HG03103 (cell line): ENCODE measurements at regions not wholly inside any gene's neighbourhood (a gene's known extent, or its start where the extent isn't known, plus 50 kb on each side); places are given as distances from the start of the nearest gene placed in this dataset.
"Not testable (repeated sequence)": the region's sequence is repeated elsewhere in the genome, so short reads cannot be mapped to it uniquely, and the experiment has no call there.

Source experiments
- ATAC-seq: cut with Tn5 transposase; IDR thresholded peaks from one replicate; pipeline ENCODE4 v1.9.1; 2021; ENCODE audit warnings: low read depth; ENCODE audit not compliant: unreplicated experiment

GRCh38 chr2:19617257-19617848, 258.9 kb upstream of the OSR1 start:
- no peak for ATAC-seq

GRCh38 chr2:19615402-19615801, 257.0 kb upstream of the OSR1 start:
- not testable (repeated sequence) for ATAC-seq

GRCh38 chr2:19614066-19614465, 255.6 kb upstream of the OSR1 start:
- ATAC-seq = no peak

GRCh38 chr2:19611491-19612332, 253.3 kb upstream of the OSR1 start:
- no peak for ATAC-seq

- ATAC-seq = no peak
These were observed 250.8 kb upstream of the OSR1 start for GRCh38 chr2:19609266-19609665.

GRCh38 chr2:19607931-19608771, 249.7 kb upstream of the OSR1 start:
- ATAC-seq = no peak

- ATAC-seq = no peak
These were observed 249.0 kb upstream of the OSR1 start for GRCh38 chr2:19607400-19607799.

GRCh38 chr2:19600982-19601381, 242.6 kb upstream of the OSR1 start:
- no peak for ATAC-seq

GRCh38 chr2:19600506-19600905, 242.1 kb upstream of the OSR1 start:
- ATAC-seq = no peak

GRCh38 chr2:19598971-19599370, 240.5 kb upstream of the OSR1 start:
- ATAC-seq = no peak

- ATAC-seq = no peak
These were observed 233.8 kb upstream of the OSR1 start for GRCh38 chr2:19592197-19592596.

GRCh38 chr2:19589791-19590190, 231.4 kb upstream of the OSR1 start:
- no peak for ATAC-seq

GRCh38 chr2:19580830-19581229, 222.4 kb upstream of the OSR1 start:
- ATAC-seq = no peak

GRCh38 chr2:19580264-19580663, 221.8 kb upstream of the OSR1 start:
- no peak for ATAC-seq

- no peak for ATAC-seq
These were observed 221.0 kb upstream of the OSR1 start for GRCh38 chr2:19579461-19579860.

GRCh38 chr2:19577723-19578122, 219.3 kb upstream of the OSR1 start:
- no peak for ATAC-seq

- ATAC-seq = no peak
These were observed 218.0 kb upstream of the OSR1 start for GRCh38 chr2:19576411-19576810.

GRCh38 chr2:19575641-19576040, 217.2 kb upstream of the OSR1 start:
- ATAC-seq = no peak

GRCh38 chr2:19574778-19575260, 216.4 kb upstream of the OSR1 start:
- no peak for ATAC-seq

- no peak for ATAC-seq
These were observed 215.4 kb upstream of the OSR1 start for GRCh38 chr2:19573784-19574183.

GRCh38 chr2:19571773-19572172, 213.3 kb upstream of the OSR1 start:
- ATAC-seq = no peak
